ENCODE measurements at regions not wholly inside any gene's neighbourhood (a gene's known extent, or its start where the extent isn't known, plus 50 kb on each side); places are given as distances from the start of the nearest gene placed in this dataset.

- no peak for DNase-seq (ENCODE audit: low spot score in 2 of 2)
- intact Hi-C loops (cut with DNase I; ENCODE audit: low total_unique reads), result no loop called here
- Histone ChIP-seq H3K4me1 (no peaks in the 10 kb centered on the region), H3K27me3 (no peaks in the 10 kb centered on the region), H3K4me3 (no peak overlapping the region), H3K36me3 (no peaks in the 10 kb centered on the region), H3K27ac (no peak overlapping the region), H3K9me3 (no peaks in the 10 kb centered on the region)
- TF ChIP-seq POLR2AphosphoS5 (IDR thresholded peaks at IDR 0.05), result no peak
- TF ChIP-seq, protein P1, sequence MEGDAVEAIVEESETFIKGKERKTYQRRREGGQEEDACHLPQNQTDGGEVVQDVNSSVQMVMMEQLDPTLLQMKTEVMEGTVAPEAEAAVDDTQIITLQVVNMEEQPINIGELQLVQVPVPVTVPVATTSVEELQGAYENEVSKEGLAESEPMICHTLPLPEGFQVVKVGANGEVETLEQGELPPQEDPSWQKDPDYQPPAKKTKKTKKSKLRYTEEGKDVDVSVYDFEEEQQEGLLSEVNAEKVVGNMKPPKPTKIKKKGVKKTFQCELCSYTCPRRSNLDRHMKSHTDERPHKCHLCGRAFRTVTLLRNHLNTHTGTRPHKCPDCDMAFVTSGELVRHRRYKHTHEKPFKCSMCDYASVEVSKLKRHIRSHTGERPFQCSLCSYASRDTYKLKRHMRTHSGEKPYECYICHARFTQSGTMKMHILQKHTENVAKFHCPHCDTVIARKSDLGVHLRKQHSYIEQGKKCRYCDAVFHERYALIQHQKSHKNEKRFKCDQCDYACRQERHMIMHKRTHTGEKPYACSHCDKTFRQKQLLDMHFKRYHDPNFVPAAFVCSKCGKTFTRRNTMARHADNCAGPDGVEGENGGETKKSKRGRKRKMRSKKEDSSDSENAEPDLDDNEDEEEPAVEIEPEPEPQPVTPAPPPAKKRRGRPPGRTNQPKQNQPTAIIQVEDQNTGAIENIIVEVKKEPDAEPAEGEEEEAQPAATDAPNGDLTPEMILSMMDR (IDR thresholded peaks at IDR 0.05), result no peak
- no peak for TF ChIP-seq POLR2A (IDR thresholded peaks at IDR 0.05)
Measured at GRCh38 chr6:170456886-170457698, 96.0 kb downstream of the PSMB1 start.
